WERI-Rb-1 (cell line): ENCODE measurements at regions not wholly inside any gene's neighbourhood (a gene's known extent, or its start where the extent isn't known, plus 50 kb on each side); places are given as distances from the start of the nearest gene placed in this dataset.

Experiments
- DNase-seq: peaks from one replicate; pipeline ENCODE4 v3.0.0-alpha.2; 2020
- H3K27ac ChIP-seq: fragments of 250-450 bp; sonication (Bioruptor Pico); 2 replicates; pipeline ENCODE4 v1.5.1; 2020; ENCODE audit warnings: mild to moderate bottlenecking, moderate library complexity
- H3K27me3 ChIP-seq: fragments of 250-450 bp; sonication (Bioruptor Pico); 2 replicates; pipeline ENCODE4 v1.5.1; 2021; ENCODE audit warnings: mild to moderate bottlenecking, low read depth, moderate library complexity; ENCODE audit not compliant: insufficient read depth, severe bottlenecking
- H3K36me3 ChIP-seq: fragments of 250-450 bp; sonication (Bioruptor Pico); 2 replicates; pipeline ENCODE4 v1.5.1; 2020; ENCODE audit warnings: mild to moderate bottlenecking, moderate library complexity
- H3K4me3 ChIP-seq: 2 replicates; pipeline ENCODE4 v1.5.1; 2011; ENCODE audit warnings: low read depth, mild to moderate bottlenecking, control low read depth, low read length
- H3K9me3 ChIP-seq: fragments of 250-450 bp; sonication (Bioruptor Pico); 2 replicates; pipeline ENCODE4 v1.5.1; 2021; ENCODE audit warnings: mild to moderate bottlenecking, moderate library complexity; ENCODE audit not compliant: severe bottlenecking
- TF ChIP-seq, protein P1 (sequence below): IDR thresholded peaks from 2 replicates; pipeline ENCODE4 v1.5.1; 2011; ENCODE audit warnings: low read depth, mild to moderate bottlenecking, control low read depth, inconsistent platforms, low read length

DNA sequence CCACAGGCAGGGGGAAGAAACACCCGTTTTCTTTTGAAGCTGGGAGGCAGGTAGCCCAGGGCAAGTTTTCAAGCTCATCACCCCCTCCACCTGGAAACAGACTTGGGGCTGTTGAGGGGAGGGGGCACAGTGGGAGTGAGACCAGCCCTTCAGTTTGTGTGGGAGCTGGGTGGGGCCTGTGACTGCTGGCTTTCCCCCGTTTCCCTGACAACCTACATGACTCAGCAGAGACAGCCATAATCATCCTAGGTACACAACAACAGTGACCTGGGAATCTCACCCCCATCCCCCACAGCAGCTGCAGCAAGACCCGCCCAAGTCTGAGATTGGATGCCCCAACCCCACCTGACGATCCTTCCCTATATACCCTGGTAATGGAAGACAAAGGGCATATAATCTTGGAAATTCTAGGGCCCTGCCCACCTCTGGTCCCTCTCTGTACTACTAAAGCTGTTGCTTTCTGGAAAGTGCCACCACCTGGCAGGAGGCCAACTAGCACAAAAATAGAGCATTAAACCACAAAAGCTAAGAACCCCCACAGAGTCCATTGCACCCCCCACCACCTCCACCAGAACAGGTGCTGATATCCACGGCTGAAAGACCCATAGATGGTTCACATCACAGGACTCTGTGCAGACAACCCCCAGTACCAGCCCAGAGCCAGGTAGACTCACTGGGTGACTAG lies 422.2 kb upstream of the SGO1 start:
- Histone ChIP-seq H3K27me3 (no peaks in the 10 kb centered on the region), H3K9me3 (peaks cover 4% of the 10 kb centered on the region), H3K27ac (no peak overlapping the region), H3K36me3 (no peaks in the 10 kb centered on the region), H3K4me3 (no peak overlapping the region)
- no peak for DNase-seq
- TF ChIP-seq, protein P1, sequence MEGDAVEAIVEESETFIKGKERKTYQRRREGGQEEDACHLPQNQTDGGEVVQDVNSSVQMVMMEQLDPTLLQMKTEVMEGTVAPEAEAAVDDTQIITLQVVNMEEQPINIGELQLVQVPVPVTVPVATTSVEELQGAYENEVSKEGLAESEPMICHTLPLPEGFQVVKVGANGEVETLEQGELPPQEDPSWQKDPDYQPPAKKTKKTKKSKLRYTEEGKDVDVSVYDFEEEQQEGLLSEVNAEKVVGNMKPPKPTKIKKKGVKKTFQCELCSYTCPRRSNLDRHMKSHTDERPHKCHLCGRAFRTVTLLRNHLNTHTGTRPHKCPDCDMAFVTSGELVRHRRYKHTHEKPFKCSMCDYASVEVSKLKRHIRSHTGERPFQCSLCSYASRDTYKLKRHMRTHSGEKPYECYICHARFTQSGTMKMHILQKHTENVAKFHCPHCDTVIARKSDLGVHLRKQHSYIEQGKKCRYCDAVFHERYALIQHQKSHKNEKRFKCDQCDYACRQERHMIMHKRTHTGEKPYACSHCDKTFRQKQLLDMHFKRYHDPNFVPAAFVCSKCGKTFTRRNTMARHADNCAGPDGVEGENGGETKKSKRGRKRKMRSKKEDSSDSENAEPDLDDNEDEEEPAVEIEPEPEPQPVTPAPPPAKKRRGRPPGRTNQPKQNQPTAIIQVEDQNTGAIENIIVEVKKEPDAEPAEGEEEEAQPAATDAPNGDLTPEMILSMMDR: no peak

DNA sequence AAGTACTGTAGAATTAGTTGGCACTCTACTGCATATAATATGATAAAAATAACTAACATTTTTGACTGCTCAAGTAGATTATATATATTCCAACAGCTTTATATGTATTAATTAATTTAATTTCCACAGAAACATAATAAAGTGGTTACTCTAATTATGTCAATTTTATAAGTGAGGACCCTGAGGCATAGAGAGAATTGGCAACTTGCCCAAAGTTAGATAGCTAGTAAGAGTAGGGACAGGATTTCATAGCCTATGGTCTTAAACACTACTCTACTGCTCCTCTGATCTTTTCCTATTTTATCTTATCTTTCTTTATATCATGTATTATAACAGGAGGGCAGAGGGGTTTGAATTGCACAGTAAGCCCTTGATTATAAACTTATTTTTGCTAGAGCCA lies 418.7 kb upstream of the SGO1 start:
- DNase-seq: no peak
- H3K36me3 ChIP-seq: no peaks in the 10 kb centered on the region

DNA sequence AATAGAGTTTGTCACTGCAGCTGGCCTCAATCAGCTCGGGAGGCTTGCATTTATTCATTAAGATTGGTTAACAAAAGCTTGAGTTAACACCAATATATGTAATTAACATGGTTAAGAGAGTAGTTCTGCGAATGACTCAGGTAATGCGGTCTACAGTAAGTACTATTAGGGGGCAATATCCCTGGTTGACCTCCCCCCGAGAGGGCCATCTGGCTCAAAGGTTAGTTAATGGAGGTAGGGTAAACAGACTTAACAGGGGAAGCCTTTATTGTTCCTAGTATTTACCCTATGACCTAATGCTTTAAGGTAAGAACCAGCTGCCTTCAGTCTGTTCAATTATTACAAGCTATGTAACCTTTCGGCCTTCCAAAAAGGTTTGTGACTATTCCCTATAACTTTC lies 403.3 kb upstream of the SGO1 start:
- TF ChIP-seq, protein P1: no peak
- Histone ChIP-seq H3K27ac (no peak overlapping the region), H3K4me3 (no peak overlapping the region), H3K9me3 (no peaks in the 10 kb centered on the region), H3K36me3 (no peaks in the 10 kb centered on the region), H3K27me3 (no peaks in the 10 kb centered on the region)
- DNase-seq: no peak

More for the DNA sequence above, 418.7 kb upstream of the SGO1 start:
- Histone ChIP-seq H3K27ac (no peak overlapping the region), H3K4me3 (no peak overlapping the region), H3K27me3 (no peaks in the 10 kb centered on the region), H3K9me3 (peaks cover 2% of the 10 kb centered on the region)
- TF ChIP-seq, protein P1: no peak

DNA sequence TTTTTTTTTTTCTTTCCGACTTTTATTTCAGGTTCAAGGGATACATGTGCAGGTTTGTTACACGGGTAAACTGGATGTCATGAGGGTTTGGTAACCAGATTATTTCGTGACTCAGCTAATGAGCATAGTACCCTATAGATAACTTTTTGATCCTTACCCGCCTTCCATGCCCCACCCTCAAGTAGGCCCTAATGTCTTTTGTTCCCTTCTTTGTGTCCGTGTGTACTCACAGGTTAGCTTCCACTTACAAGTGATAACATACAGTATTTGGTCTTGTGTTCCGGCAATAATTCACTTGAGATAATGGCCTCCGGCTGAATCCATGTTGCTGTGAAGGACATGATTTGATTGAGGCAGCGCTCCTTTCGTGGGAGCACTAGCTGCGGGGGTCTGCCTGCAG lies 402.8 kb upstream of the SGO1 start:
- Histone ChIP-seq H3K36me3 (no peaks in the 10 kb centered on the region), H3K27me3 (no peaks in the 10 kb centered on the region), H3K4me3 (no peak overlapping the region), H3K27ac (no peak overlapping the region), H3K9me3 (no peaks in the 10 kb centered on the region)
- DNase-seq: no peak
- TF ChIP-seq, protein P1: no peak

DNA sequence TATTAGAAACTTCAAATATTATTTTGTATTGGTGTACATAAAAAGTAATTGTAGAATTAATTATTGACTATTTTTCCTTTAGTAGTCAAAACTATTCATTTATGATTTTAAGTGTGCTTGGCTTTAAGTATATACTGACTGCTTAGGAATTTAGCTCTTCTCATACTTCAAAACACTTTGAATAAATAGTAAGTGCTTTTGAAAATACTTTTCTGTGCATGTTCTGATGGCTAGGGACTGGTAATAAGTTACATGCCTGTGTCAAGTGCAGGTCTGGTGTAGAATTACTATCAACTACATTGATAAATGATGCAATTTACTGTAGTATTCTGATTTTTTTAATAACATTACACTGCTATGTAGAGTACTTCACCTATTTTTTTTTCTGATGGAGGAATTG lies 397.6 kb upstream of the SGO1 start:
- Histone ChIP-seq H3K36me3 (no peaks in the 10 kb centered on the region), H3K9me3 (no peaks in the 10 kb centered on the region), H3K27ac (no peak overlapping the region), H3K4me3 (no peak overlapping the region), H3K27me3 (no peaks in the 10 kb centered on the region)
- TF ChIP-seq, protein P1: no peak
- DNase-seq: no peak

DNA sequence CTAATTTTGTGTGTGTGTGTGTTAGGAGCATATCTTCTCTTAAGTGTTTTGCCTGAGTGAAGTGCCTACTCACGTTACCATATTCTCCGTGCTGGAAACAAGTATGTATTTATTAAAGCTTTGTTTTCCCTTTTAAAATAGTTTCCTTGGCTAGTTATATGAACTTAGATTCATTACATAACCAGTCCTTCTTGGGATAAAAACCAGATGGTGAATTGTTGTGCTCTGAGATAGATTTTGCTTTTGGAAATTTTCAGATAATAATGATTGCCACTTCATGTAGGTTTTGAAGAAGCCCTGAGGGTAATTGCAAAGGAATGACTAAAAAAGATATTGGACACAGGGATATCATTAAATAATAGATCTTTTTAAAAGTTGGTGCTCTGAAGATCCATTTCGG lies 390.2 kb upstream of the SGO1 start:
- Histone ChIP-seq H3K9me3 (no peaks in the 10 kb centered on the region), H3K4me3 (no peak overlapping the region), H3K36me3 (no peaks in the 10 kb centered on the region), H3K27me3 (no peaks in the 10 kb centered on the region), H3K27ac (no peak overlapping the region)
- TF ChIP-seq, protein P1: no peak
- DNase-seq: no peak
